HG03103 (cell line): ENCODE measurements at regions not wholly inside any gene's neighbourhood (a gene's known extent, or its start where the extent isn't known, plus 50 kb on each side); places are given as distances from the start of the nearest gene placed in this dataset.

Experiments used
- ATAC-seq: cut with Tn5 transposase; IDR thresholded peaks from one replicate; pipeline ENCODE4 v1.9.1; 2021; ENCODE audit warnings: low read depth; ENCODE audit not compliant: unreplicated experiment

GRCh38 chr4:43341741-43342140 lies 449.2 kb downstream of the GRXCR1 start:
- ATAC-seq, result no peak

DNA sequence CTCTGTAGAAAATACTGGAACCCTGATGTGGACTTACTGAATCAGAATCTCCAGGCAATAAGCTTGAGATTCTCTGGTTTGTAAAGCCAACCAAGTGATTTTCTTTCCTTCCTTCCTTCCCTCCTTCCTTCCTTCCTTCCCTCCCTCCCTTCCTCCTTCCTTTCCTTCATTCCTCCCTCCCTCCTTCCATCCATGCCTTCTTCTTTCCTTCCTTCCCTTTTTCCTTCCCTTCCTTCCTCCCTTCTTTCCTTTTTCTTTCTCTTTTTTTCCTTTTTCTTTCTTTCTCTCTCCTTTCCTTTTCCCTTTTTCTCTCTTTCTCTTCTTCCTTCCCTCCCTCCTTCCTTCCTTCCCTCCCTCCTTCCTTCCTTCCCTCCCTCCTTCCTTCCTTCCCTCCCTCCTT lies 450.8 kb downstream of the GRXCR1 start:
- no peak for ATAC-seq

GRCh38 chr4:43345323-43345925 lies 452.9 kb downstream of the GRXCR1 start:
- ATAC-seq, result no peak

DNA sequence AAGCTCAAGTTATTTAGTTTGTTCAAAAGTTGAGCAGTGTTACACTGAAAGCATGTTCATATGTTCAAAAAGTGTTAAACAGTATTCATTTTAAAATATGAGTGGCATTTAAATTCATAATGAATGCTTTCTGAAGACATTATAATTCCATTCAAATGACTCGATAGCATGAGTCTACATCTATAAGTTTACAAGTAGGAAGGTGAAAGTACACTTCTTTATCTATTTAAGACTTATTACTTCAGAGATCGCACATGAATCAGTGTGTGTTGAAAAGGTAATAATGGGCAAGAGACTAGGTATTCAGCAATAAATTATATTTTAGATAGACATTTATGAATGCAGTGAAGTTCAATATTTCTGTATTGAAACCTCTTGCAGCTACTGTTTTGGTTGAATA lies 456.1 kb downstream of the GRXCR1 start:
- ATAC-seq, result no peak

GRCh38 chr4:43351970-43352806 lies 459.7 kb downstream of the GRXCR1 start:
- no peak for ATAC-seq

DNA sequence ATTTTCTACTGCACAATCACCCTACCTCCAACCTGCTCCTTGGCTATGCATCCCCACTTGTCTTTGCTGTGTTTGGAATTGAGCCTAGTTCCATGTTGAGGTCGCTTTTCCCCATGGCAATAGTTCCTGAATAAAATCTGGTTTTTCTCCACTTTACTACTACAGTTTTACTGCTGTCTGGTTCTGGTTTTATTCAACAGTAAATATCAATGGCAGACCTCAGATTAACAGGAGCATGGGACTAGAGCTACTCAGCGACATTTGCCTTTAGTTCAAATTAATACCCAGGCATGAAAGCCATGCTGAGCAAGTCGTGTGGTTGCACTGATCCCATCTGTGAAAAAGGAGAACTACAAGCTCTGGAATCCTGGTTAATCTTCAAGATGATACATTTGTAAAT lies 460.3 kb downstream of the GRXCR1 start:
- no peak for ATAC-seq

DNA sequence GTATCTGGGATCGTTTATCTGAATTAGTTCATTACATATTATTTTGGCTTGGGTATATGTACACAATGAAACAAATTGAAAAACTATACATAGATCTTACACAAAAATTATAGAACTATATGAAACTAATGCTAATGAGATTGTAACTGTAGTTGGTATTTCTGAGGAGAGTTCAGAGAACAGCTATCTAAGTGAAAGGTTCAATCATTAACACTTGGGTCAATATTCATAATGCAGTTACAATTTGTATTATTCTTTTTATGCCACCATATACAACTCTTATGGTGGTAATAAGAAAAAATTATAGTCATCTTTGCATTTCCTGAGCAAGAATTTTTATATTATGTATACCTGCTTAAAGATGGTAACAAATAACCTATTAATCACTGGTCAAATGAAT lies 461.0 kb downstream of the GRXCR1 start:
- no peak for ATAC-seq

GRCh38 chr4:43356786-43357185 lies 464.3 kb downstream of the GRXCR1 start:
- no peak for ATAC-seq

DNA sequence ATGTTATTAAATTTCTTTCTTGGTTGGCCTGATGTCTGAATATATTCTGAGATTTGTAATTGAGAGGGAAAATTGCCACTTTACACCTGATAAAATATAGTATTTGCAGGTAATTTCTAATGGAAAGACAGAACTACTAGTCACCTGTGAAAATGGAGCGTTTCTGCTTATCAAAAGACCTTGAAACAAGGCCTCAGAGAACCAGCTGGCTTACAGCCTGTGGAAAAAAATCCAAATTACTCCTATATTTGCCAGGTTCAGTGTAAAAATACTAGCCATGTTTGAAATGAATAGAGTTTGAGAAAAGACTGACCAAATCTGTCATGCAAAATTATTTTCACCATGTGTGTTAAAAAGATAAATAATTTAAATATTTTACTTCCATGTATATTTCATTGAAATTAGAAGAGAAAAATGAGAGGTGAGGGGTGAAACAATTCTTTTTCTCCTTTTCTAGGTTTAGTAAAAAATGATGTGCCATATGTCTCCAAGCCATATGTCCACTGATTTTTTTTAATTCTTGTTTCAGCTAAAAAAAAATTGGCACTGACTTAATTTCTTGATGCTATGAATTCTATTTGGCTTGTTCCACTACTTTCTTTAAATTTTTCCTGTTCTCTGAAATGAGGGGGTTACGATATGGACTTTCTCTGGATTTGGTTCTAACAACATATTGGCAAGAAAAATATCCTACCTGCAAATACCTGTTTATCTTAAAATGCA lies 464.9 kb downstream of the GRXCR1 start:
- no peak for ATAC-seq

DNA sequence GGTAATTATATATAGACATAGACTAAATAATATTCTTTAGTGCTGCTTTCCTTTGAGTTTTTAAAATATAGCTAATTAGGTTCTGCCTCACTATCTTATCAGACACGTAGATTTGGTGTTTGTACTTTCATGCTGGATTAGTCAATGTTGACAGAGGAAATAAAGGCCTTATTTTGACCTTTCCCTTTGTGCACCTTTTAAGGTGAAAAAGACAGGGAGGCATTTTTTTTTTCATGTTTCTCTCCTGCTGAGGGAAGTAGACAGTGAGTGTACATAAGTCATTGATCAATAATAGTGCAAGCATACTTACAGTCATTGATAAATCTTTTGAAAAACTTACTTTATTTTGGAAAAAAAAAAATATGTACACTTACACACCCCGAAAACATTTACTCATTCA lies 467.8 kb downstream of the GRXCR1 start:
- no peak for ATAC-seq

DNA sequence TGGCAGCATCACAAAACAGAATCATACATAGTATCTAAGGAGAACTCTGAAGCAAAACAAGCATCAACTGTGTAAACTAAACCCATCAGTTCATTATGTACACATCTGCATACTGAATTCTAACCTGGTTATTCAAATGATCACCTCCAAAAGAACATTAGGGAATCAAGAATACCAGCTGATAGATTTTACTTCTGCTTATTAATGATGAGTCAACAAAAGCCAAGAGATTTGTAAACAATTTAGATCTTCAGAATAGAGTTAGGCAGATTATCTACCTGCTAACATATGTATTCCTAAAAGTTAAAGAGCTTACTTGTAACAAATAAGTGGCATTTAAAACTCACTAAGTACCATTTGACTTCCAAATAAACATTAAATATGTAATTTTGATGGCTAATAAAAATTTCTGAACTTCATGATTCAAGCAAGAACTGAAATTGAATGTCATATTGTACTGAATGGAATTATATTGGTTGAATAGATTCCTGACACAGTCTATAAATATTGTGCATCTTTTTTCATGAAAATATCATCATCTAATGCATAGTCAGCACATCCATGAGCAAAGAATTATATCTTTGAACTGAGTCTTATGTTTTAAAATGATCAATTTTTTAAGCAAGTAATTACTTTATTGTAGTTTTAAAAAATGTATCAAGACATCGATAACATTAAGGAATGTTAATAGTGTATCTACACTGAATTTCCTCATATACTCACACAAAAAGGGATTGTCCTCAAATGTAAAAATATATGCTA lies 470.5 kb downstream of the GRXCR1 start:
- ATAC-seq, result no peak

DNA sequence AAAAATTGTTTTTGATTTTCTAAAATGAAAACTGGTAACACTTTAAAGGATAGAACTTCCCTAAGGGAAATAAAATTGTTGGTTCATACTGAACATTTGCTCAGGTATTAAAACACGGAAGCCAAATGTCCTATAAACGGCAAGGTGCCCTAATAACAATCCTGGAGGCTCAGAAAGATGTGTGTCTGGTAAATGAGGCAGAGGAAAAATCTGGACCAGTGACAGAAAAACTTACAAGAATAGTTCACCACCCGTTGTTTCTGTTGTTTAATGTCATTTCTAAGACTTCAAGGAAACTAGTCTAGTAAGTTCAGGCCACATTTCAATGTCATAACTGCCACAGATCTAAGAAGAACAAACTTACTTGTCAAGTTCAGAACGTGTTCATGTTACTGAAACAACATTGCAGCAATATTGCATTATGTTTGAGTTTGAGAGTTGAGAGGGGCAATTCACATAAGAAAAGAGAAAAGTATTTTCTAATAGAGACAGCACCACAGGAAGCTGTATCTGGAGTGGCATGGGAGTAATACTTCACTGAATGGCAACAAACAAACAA lies 476.6 kb downstream of the GRXCR1 start:
- ATAC-seq, result no peak

DNA sequence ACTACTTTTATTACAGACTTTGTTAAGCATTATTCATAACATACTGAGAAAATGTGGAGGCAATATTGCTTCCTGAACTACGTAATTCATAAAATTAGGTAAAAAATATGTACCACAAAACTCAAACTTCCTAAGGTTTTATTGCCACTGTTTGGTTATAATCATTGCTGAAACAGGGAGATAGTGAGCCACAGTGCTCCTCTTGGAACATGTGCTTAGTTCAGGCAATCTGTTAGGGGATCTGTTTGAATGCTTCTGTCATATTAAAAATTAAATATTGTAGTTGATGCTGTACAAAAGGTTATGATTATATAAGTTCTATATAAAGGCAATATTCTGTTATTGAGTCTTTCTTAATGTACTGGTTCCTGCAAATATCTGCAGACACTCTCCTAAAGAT lies 480.7 kb downstream of the GRXCR1 start:
- ATAC-seq, result no peak

DNA sequence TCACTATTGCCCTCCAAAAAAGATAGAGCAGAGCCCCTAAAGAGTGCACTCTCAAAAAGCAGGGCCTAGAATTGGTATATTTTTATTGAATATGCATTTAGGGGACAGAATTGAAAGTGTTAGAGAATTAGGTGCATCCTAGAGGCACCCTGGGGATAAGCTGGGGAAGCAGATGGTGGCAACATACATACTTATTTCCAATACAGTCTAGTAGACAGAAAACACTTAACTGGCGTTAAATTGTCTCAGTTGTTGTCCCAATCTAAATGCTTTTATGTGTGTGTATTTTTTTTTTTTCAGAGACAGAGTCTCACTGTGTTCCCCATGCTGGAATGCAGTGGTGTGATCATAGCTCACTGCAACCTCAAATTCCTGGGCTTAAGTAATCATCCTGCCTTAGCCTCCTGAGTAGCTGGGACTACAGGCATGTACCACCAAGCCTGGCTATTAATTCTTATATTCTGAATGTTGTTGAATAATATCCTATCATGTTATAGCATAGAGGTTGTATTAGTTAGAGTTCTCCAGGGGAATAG lies 481.8 kb downstream of the GRXCR1 start:
- ATAC-seq, result no peak

- ATAC-seq, result no peak
Measured at GRCh38 chr4:43379016-43379415, 486.5 kb downstream of the GRXCR1 start.

GRCh38 chr4:43380093-43380492 lies 487.6 kb downstream of the GRXCR1 start:
- ATAC-seq, result no peak

DNA sequence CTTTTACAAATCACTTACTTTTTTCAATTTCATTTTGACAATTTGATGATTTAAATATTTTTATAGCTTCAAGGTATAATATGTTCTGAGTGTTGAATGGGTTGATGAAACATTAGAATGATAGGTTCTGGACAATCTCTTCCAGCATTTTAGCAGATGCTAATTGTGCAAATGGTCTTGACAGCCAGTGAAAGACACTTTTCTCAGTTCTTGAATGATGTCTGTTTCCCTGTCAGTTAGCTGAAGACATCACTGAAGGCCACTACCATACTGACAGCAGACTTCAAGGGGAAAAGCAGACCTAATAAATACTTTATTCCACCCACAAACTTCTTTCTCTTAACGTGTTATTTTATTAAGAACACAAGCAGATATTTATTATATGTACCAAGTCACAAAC lies 498.6 kb downstream of the GRXCR1 start:
- no peak for ATAC-seq

- no peak for ATAC-seq
Measured at GRCh38 chr4:43394976-43395375, 502.5 kb downstream of the GRXCR1 start.

DNA sequence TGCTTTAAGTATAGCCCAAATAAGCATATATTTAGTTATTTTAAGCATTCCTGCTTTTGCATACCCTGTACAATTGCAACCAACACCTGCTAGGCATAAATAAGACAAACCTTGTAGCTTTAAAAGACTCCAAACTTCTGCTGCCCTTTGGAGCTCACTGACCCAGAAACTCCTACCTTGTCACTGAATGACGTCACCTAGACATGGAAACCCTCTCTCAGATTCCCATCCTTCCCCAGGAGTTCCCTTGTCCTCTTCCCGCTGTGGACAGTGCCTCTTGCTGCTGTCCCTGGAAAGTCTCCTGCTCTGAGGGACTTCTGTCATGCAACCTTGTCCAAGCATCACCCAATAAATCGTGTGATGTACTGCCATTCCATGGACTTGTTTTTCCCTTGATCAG lies 507.2 kb downstream of the GRXCR1 start:
- ATAC-seq, result no peak

- ATAC-seq, result no peak
Measured at GRCh38 chr4:43402393-43402792, 509.9 kb downstream of the GRXCR1 start.
